ENCODE measurements at regions not wholly inside any gene's neighbourhood (a gene's known extent, or its start where the extent isn't known, plus 50 kb on each side); places are given as distances from the start of the nearest gene placed in this dataset.

GRCh38 chr3:137946356-137946973 is 63.5 kb upstream of the CLDN18 start:
- peak; percentile 9 for DNase-seq (ENCODE audit: low read depth, low spot score)
- TF ChIP-seq, protein P1, sequence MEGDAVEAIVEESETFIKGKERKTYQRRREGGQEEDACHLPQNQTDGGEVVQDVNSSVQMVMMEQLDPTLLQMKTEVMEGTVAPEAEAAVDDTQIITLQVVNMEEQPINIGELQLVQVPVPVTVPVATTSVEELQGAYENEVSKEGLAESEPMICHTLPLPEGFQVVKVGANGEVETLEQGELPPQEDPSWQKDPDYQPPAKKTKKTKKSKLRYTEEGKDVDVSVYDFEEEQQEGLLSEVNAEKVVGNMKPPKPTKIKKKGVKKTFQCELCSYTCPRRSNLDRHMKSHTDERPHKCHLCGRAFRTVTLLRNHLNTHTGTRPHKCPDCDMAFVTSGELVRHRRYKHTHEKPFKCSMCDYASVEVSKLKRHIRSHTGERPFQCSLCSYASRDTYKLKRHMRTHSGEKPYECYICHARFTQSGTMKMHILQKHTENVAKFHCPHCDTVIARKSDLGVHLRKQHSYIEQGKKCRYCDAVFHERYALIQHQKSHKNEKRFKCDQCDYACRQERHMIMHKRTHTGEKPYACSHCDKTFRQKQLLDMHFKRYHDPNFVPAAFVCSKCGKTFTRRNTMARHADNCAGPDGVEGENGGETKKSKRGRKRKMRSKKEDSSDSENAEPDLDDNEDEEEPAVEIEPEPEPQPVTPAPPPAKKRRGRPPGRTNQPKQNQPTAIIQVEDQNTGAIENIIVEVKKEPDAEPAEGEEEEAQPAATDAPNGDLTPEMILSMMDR (IDR thresholded peaks at IDR 0.05; ENCODE audit: insufficient read depth, low read length, missing control alignments), result peak; percentile 63
- no peak overlapping the region for H3K4me3 ChIP-seq (ENCODE audit: low read depth, low read length)
- CTCF ChIA-PET, result interaction anchor here (0.7 to 6.4 kb wide), 16 partner anchors 9 to 933 kb away, joined by 3 to 92 read pairs (median 4); no protein-coding TSS in a partner anchor
- POLR2A ChIA-PET, result no interaction called here

DNA sequence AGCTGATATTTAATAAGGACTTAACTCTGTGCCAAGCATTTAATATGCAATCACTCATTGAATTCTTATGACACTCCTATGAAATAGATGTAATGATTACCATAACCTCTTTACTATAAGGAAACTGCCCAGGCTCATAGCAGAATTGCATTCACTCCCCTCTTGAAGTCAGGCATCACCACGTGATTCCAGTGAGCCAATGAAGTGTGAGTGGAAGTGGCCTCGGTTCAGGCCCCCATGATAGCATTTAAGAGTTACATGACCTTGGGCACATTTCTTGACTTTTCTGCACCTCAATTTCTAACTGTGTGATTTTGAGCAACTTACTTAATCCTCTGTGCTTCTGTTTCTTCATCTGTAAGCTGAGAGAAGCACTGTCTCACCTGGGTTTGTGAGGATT is 62.8 kb upstream of the CLDN18 start:
- ChIA-PET POLR2A (no interaction called here), CTCF (interaction anchor here (0.7 to 6.4 kb wide), 14 partner anchors 10 to 933 kb away, joined by 3 to 92 read pairs (median 4); no protein-coding TSS in a partner anchor)
- H3K4me3 ChIP-seq (ENCODE audit: low read depth, low read length), result no peak overlapping the region
- DNase-seq (ENCODE audit: low read depth, low spot score), result no peak
- TF ChIP-seq, protein P1 (IDR thresholded peaks at IDR 0.05; ENCODE audit: insufficient read depth, low read length, missing control alignments), result no peak

GRCh38 chr3:137948400-137949072 is 61.4 kb upstream of the CLDN18 start:
- POLR2A ChIA-PET, result no interaction called here
- TF ChIP-seq, protein P1 (IDR thresholded peaks at IDR 0.05; ENCODE audit: insufficient read depth, low read length, missing control alignments), result no peak
- DNase-seq (ENCODE audit: low read depth, low spot score), result no peak
- H3K4me3 ChIP-seq (ENCODE audit: low read depth, low read length), result no peak overlapping the region
- CTCF ChIA-PET, result interaction anchor here (1.1 to 6.4 kb wide), 7 partner anchors 9 to 917 kb away, joined by 3 to 92 read pairs (median 9); no protein-coding TSS in a partner anchor

DNA sequence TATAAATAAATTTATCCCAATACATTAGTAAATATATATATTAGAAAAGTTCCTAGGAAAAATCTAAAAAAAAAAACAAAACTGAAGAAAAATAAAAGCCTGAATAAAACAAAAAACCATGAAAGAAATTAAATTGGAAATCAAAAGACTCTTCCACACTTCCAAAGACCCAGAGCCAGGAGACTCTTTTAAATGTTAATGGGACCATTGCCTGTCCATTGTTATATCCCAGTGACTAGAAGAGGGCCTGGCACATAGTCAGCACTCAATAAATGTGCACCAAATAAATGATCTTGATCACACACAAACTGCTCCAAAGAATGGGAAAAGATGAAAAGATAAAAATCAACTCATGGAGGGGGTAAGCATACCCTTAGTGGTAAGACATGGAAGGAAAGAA is 51.3 kb upstream of the CLDN18 start:
- no peak overlapping the region for H3K4me3 ChIP-seq (ENCODE audit: low read depth, low read length)
- ChIA-PET CTCF (interaction anchor here (1.1 to 3.9 kb wide), 4 partner anchors 11 to 853 kb away, joined by 3 to 19 read pairs (median 8); no protein-coding TSS in a partner anchor), POLR2A (no interaction called here)
- DNase-seq (ENCODE audit: low read depth, low spot score), result no peak
- TF ChIP-seq, protein P1 (IDR thresholded peaks at IDR 0.05; ENCODE audit: insufficient read depth, low read length, missing control alignments), result no peak

All from AG04449 (cell line).